ENCODE measurements at regions not wholly inside any gene's neighbourhood (a gene's known extent, or its start where the extent isn't known, plus 50 kb on each side); places are given as distances from the start of the nearest gene placed in this dataset.

DNA sequence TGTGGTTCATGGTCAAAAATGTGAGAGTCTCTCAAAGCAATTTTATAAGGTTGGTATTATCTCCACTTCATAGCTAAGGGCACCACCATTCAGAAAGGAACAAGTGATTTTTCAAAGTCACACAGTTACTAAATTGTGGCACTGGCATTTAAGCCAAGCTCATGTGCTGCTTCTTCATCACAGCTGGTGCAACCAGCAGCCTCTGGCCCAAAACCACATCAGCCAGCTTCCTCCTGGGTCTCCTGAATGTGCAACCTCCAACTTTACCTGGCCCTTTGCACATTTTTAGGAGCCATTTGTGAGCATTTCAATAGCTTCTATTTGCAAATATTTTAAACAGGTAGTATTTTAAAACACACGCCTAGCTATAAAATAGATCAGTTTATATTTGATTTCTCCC is 293.7 kb downstream of the BCL11A start:
- TF ChIP-seq, protein P1, sequence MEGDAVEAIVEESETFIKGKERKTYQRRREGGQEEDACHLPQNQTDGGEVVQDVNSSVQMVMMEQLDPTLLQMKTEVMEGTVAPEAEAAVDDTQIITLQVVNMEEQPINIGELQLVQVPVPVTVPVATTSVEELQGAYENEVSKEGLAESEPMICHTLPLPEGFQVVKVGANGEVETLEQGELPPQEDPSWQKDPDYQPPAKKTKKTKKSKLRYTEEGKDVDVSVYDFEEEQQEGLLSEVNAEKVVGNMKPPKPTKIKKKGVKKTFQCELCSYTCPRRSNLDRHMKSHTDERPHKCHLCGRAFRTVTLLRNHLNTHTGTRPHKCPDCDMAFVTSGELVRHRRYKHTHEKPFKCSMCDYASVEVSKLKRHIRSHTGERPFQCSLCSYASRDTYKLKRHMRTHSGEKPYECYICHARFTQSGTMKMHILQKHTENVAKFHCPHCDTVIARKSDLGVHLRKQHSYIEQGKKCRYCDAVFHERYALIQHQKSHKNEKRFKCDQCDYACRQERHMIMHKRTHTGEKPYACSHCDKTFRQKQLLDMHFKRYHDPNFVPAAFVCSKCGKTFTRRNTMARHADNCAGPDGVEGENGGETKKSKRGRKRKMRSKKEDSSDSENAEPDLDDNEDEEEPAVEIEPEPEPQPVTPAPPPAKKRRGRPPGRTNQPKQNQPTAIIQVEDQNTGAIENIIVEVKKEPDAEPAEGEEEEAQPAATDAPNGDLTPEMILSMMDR (IDR thresholded peaks at IDR 0.05), result no peak
- TF ChIP-seq EZH2 (IDR thresholded peaks at IDR 0.05; ENCODE audit: borderline replicate concordance, insufficient read depth, low read depth, low read length, poor library complexity, severe bottlenecking), result no peak
